ENCODE measurements at regions not wholly inside any gene's neighbourhood (a gene's known extent, or its start where the extent isn't known, plus 50 kb on each side); places are given as distances from the start of the nearest gene placed in this dataset.
"Not testable (repeated sequence)": the region's sequence is repeated elsewhere in the genome, so short reads cannot be mapped to it uniquely, and the experiment has no call there.

DNA sequence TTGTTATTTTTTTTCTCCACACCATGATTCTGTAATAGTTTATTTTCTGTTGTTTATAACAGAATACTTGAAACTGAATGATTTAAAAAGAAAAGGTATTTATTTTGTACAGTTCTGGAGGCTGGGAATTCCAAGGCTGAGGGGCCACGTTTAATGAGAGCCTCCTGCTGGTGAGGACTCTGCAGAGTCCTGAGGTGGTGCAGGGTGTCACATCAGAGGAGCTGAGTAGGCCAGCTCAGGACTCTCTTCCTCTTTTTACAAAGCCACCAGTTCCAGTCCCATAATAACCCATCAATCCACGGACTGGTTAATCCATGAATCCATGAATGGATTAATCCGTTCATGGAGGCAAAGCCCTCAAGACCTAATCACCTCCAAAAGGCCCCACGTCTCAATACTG, 71.6 kb downstream of the TFAP2A start:
- no peaks in the 10 kb centered on the region for H3K4me1 ChIP-seq (ENCODE audit: insufficient read depth, low read length)
- no peak overlapping the region for H3K9ac ChIP-seq (ENCODE audit: low read length)
- no peaks in the 10 kb centered on the region for H3K9me3 ChIP-seq (ENCODE audit: low read length)
- no peak overlapping the region for H3K27ac ChIP-seq (ENCODE audit: low read depth, low read length)
- no peaks in the 10 kb centered on the region for H3K27me3 ChIP-seq (ENCODE audit: control insufficient read depth in 1 of 2, insufficient read depth in 2 of 2, low read length in 2 of 2)
- H3K36me3 ChIP-seq (ENCODE audit: insufficient read depth, low read length), result no peaks in the 10 kb centered on the region
- no peak overlapping the region for H3K4me3 ChIP-seq (ENCODE audit: low read depth in 1 of 2, low read length in 2 of 2)

DNA sequence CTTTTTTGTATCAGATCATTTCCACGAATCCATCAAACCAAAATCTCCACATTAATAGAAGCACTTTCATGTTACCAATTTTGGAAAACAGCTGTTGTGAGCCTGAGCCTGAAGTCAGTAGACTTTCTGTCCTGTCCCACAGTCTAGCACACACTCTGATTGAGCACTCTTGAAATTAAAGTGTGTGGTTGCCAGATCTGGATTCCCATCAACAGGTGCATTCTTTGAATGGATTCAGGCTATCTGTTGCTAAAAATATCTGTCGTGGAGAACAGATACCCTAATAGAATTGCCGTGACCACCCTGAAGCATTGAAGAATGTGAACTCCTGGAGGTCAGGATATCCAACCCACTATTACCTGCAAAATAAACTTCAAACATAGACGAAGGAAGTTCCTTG, 73.3 kb downstream of the TFAP2A start:
- H3K27ac ChIP-seq (ENCODE audit: low read depth, low read length), result no peak overlapping the region
- no peaks in the 10 kb centered on the region for H3K4me1 ChIP-seq (ENCODE audit: insufficient read depth, low read length)
- H3K4me3 ChIP-seq (ENCODE audit: low read depth in 1 of 2, low read length in 2 of 2), result no peak overlapping the region
- no peaks in the 10 kb centered on the region for H3K9me3 ChIP-seq (ENCODE audit: low read length)
- H3K27me3 ChIP-seq (ENCODE audit: control insufficient read depth in 1 of 2, insufficient read depth in 2 of 2, low read length in 2 of 2), result no peaks in the 10 kb centered on the region
- no peak overlapping the region for H3K9ac ChIP-seq (ENCODE audit: low read length)
- no peaks in the 10 kb centered on the region for H3K36me3 ChIP-seq (ENCODE audit: insufficient read depth, low read length)

DNA sequence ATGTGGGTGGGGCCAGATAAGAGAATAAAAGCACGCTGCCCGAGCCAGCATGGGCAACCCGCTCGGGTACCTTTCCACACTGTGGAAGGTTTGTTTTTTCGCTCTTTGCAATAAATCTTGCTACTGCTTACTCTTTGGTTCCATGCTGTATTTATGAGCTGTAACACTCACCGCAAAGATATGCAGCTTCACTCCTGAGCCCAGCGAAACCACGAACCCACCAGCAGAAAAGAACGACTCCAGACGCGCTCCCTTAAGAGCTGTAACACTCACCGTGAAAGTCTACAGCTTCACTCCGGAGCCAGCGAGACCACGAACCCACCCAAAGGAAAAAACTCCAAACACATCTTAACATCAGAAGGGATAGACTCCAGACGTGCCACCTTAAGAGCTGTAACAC, 76.7 kb downstream of the TFAP2A start:
- no peaks in the 10 kb centered on the region for H3K9me3 ChIP-seq (ENCODE audit: low read length)
- no peak overlapping the region for H3K27ac ChIP-seq (ENCODE audit: low read depth, low read length)

DNA sequence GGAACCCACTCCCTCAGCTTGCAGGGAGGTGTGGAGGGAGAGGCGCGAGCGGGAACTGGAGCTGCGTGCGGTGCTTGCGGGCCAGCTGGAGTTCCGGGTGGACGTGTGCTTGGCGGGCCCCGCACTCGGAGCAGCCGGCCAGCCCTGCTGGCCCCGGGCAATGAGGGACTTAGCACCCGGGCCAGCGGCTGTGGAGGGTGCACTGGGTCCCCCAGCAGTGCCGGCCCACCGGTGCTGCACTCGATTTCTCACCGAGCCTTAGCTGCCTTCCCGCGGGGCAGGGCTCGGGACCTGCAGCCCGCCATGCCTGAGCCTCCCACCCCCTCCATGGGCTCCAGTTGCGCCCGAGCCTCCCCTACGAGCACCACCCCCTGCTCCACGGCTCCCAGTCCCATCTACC, 77.5 kb downstream of the TFAP2A start:
- H3K27me3 ChIP-seq (ENCODE audit: control insufficient read depth in 1 of 2, insufficient read depth in 2 of 2, low read length in 2 of 2); H3K27ac ChIP-seq (ENCODE audit: low read depth, low read length); H3K9ac ChIP-seq (ENCODE audit: low read length); H3K4me1 ChIP-seq (ENCODE audit: insufficient read depth, low read length); H3K36me3 ChIP-seq (ENCODE audit: insufficient read depth, low read length); H3K4me3 ChIP-seq (ENCODE audit: low read depth in 1 of 2, low read length in 2 of 2); H3K9me3 ChIP-seq (ENCODE audit: low read length): not testable (repeated sequence)

More for the DNA sequence above, 76.7 kb downstream of the TFAP2A start:
- no peaks in the 10 kb centered on the region for H3K27me3 ChIP-seq (ENCODE audit: control insufficient read depth in 1 of 2, insufficient read depth in 2 of 2, low read length in 2 of 2)
- H3K36me3 ChIP-seq (ENCODE audit: insufficient read depth, low read length), result no peaks in the 10 kb centered on the region
- H3K4me1 ChIP-seq (ENCODE audit: insufficient read depth, low read length), result no peaks in the 10 kb centered on the region
- H3K4me3 ChIP-seq (ENCODE audit: low read depth in 1 of 2, low read length in 2 of 2), result no peak overlapping the region
- H3K9ac ChIP-seq (ENCODE audit: low read length), result no peak overlapping the region

DNA sequence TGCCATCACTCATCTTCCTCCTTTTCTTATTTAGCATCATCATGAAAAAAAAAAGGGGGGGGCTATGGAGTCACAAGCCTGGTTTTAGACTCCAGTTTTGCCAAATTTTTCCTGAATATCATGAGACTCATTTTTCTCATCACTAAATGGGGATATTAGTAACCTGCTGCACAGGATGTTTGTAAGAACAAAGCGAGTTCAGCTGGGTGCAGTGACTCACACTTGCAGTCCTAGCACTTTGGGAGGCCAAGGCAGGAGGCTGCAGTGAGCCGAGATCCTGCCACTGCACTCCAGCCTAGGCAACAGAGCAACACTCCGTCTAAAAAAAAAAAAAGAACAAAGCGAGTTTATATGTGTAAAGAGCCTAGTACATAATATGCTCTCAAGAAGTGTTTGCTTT, 82.8 kb downstream of the TFAP2A start:
- H3K27ac ChIP-seq (ENCODE audit: low read depth, low read length), result no peak overlapping the region
- no peaks in the 10 kb centered on the region for H3K9me3 ChIP-seq (ENCODE audit: low read length)
- no peaks in the 10 kb centered on the region for H3K36me3 ChIP-seq (ENCODE audit: insufficient read depth, low read length)
- H3K27me3 ChIP-seq (ENCODE audit: control insufficient read depth in 1 of 2, insufficient read depth in 2 of 2, low read length in 2 of 2), result no peaks in the 10 kb centered on the region
- H3K4me3 ChIP-seq (ENCODE audit: low read depth in 1 of 2, low read length in 2 of 2), result no peak overlapping the region
- H3K4me1 ChIP-seq (ENCODE audit: insufficient read depth, low read length), result no peaks in the 10 kb centered on the region
- H3K9ac ChIP-seq (ENCODE audit: low read length), result no peak overlapping the region

DNA sequence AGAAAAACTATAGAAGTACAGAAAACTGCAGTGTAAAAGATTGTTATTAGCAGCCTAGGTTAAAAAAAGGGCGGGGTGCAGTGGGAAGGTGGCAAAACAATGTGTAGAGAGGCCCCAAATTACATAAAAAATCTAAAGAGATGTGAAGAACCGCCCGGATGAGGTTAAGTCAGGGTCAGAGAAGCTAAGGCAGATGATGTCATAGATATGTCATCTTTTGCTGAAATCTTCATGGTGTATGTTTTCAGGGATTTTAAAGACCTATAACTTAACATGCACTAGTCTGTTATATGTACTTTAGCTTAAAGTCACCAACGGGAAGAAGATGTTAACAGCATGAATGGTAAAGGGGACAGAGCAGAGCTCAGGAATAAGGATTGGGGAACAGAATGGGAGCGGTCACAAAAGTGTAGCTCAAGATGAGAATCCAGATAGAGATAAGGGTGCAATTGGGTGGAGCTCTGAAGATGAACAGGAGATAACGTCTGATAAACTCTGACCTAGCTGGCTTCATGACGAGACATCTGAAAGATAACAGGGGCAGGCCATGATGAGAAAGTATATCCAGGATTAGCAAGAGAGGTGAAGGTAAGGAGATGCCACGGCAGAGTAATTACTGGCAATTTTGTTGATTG, 83.4 kb downstream of the TFAP2A start:
- H3K27me3 ChIP-seq (ENCODE audit: control insufficient read depth in 1 of 2, insufficient read depth in 2 of 2, low read length in 2 of 2), result no peaks in the 10 kb centered on the region
- no peaks in the 10 kb centered on the region for H3K9me3 ChIP-seq (ENCODE audit: low read length)
- no peaks in the 10 kb centered on the region for H3K4me1 ChIP-seq (ENCODE audit: insufficient read depth, low read length)
- H3K4me3 ChIP-seq (ENCODE audit: low read depth in 1 of 2, low read length in 2 of 2), result no peak overlapping the region
- no peak overlapping the region for H3K27ac ChIP-seq (ENCODE audit: low read depth, low read length)
- no peak overlapping the region for H3K9ac ChIP-seq (ENCODE audit: low read length)
- H3K36me3 ChIP-seq (ENCODE audit: insufficient read depth, low read length), result no peaks in the 10 kb centered on the region

DNA sequence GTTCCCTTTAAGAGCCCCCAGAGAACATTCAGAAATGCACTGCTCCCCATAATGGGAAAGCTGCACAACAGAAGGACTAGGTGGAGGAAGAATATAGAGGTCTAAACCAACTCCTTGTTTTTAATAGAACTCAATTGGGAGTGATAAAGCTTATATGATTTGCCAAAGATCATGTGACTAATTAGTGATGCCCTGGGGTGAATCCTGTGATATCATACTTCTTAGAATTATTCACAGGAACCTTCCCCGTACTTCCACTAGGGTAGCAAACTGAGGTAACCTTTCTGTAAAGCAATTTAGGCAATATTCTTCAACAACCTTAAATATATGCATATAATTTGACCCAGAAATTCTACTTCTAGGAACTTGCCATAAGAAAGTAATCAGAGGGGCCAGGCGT, 84.4 kb downstream of the TFAP2A start:
- Histone ChIP-seq H3K4me1 (ENCODE audit: insufficient read depth, low read length) (no peaks in the 10 kb centered on the region), H3K36me3 (ENCODE audit: insufficient read depth, low read length) (no peaks in the 10 kb centered on the region), H3K9me3 (ENCODE audit: low read length) (no peaks in the 10 kb centered on the region), H3K4me3 (ENCODE audit: low read depth in 1 of 2, low read length in 2 of 2) (no peak overlapping the region), H3K27ac (ENCODE audit: low read depth, low read length) (no peak overlapping the region), H3K27me3 (ENCODE audit: control insufficient read depth in 1 of 2, insufficient read depth in 2 of 2, low read length in 2 of 2) (no peaks in the 10 kb centered on the region), H3K9ac (ENCODE audit: low read length) (no peak overlapping the region)

DNA sequence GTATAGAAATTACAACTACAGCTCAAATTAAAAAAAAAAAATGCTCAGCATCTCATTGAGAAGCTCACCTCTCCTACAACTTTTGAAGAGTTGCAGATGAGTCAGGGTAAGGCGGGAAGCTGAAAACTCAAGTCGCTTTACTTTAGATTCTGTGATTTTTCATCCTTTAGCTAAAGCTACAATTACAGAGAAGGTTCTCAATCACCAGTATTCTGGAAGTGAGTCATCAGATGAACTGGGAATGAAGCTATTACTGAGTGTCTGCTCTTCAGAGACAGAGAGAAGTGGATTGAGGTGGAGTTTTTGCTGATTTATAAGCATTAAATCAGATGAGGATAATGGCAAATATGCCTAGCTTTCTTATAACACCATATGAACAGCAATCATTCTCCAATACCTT, 91.9 kb downstream of the TFAP2A start:
- no peaks in the 10 kb centered on the region for H3K9me3 ChIP-seq (ENCODE audit: low read length)
- H3K36me3 ChIP-seq (ENCODE audit: insufficient read depth, low read length), result no peaks in the 10 kb centered on the region
- H3K27ac ChIP-seq (ENCODE audit: low read depth, low read length), result no peak overlapping the region
- H3K4me3 ChIP-seq (ENCODE audit: low read depth in 1 of 2, low read length in 2 of 2), result no peak overlapping the region
- no peak overlapping the region for H3K9ac ChIP-seq (ENCODE audit: low read length)
- H3K4me1 ChIP-seq (ENCODE audit: insufficient read depth, low read length), result no peaks in the 10 kb centered on the region
- no peaks in the 10 kb centered on the region for H3K27me3 ChIP-seq (ENCODE audit: control insufficient read depth in 1 of 2, insufficient read depth in 2 of 2, low read length in 2 of 2)

DNA sequence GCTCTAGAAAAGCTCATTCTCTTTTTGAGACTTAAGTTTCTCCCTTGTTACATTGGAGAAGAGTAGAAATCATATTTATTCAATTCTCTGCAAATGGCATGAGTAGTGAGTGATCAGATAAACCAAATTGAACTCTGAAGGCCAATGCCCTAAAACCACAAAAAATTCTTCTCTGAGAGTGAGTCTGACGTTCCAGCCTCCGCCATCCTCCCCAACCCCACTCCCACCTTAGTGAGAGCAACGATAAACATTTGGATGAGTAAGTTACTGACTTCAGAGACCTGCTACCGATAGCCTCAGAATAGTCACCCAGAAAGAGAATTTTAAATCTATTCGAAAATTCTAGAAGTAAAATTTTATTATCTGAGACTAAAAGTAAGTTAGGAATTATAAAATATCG, 94.6 kb downstream of the TFAP2A start:
- Histone ChIP-seq H3K4me1 (ENCODE audit: insufficient read depth, low read length) (peaks cover 12% of the 10 kb centered on the region), H3K9ac (ENCODE audit: low read length) (no peak overlapping the region), H3K36me3 (ENCODE audit: insufficient read depth, low read length) (no peaks in the 10 kb centered on the region), H3K4me3 (ENCODE audit: low read depth in 1 of 2, low read length in 2 of 2) (no peak overlapping the region), H3K9me3 (ENCODE audit: low read length) (no peaks in the 10 kb centered on the region), H3K27ac (ENCODE audit: low read depth, low read length) (no peak overlapping the region), H3K27me3 (ENCODE audit: control insufficient read depth in 1 of 2, insufficient read depth in 2 of 2, low read length in 2 of 2) (no peaks in the 10 kb centered on the region)

DNA sequence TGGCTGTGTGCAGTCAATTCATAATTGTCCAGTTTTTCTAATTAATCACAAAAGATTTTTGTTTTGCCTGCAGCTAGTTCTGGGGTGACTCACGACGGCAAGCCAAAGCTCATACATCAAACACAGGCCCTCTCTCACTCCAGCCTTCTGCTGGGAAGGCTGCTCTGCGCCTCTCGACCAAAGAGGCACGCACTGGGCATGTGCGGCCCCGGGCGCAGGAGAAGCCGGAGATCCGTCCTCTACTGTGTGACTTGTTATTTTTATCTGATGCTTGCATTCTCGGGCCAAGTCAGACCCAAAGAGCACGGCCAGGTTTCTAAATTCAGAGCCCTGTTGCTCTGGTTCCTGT, 98.5 kb downstream of the TFAP2A start:
- H3K4me1 ChIP-seq (ENCODE audit: insufficient read depth, low read length), result peaks cover 12% of the 10 kb centered on the region
- peak overlapping the region; percentile 4 for H3K27ac ChIP-seq (ENCODE audit: low read depth, low read length)
- no peaks in the 10 kb centered on the region for H3K27me3 ChIP-seq (ENCODE audit: control insufficient read depth in 1 of 2, insufficient read depth in 2 of 2, low read length in 2 of 2)
- H3K4me3 ChIP-seq (ENCODE audit: low read depth in 1 of 2, low read length in 2 of 2), result no peak overlapping the region
- no peaks in the 10 kb centered on the region for H3K9me3 ChIP-seq (ENCODE audit: low read length)
- no peak overlapping the region for H3K9ac ChIP-seq (ENCODE audit: low read length)
- H3K36me3 ChIP-seq (ENCODE audit: insufficient read depth, low read length), result no peaks in the 10 kb centered on the region

DNA sequence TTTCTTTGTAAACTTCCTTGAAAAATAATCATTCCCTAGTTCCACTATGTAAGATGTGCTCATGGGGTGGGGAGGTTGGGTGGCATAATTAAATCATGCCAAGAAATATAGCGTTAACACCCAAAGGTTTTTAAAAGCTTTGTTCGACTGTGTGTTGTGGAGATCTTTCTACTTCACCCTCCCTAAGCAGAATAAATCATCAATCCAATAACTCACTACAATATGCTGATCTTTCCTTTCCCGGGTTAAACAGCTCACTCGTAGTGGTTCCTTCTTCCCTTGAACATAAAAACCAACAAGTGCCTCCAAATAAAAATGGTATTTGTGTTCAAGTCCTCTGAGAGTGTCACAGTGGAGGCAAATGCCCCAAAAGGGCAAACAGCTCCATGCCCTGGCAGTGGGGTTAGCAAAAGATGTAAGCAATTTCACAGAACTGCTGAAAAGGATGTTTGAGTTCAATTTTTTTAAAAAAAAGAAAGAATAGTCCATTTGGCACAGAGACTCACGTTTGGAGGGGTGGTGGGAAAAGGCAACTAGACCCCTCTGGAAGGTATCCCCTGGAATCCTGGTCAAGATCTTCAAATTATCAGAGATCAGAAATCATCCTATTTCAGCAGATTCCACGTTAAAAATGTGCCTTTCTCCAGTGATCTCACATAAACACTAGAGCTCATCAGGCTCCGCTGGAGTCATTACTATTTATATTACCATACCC, 99.1 kb downstream of the TFAP2A start:
- H3K27me3 ChIP-seq (ENCODE audit: control insufficient read depth in 1 of 2, insufficient read depth in 2 of 2, low read length in 2 of 2), result no peaks in the 10 kb centered on the region
- H3K4me3 ChIP-seq (ENCODE audit: low read depth in 1 of 2, low read length in 2 of 2), result no peak overlapping the region
- H3K9ac ChIP-seq (ENCODE audit: low read length), result no peak overlapping the region
- H3K9me3 ChIP-seq (ENCODE audit: low read length), result no peaks in the 10 kb centered on the region
- peaks cover 12% of the 10 kb centered on the region for H3K4me1 ChIP-seq (ENCODE audit: insufficient read depth, low read length)
- H3K36me3 ChIP-seq (ENCODE audit: insufficient read depth, low read length), result no peaks in the 10 kb centered on the region
- H3K27ac ChIP-seq (ENCODE audit: low read depth, low read length), result peak overlapping the region; percentile 4

DNA sequence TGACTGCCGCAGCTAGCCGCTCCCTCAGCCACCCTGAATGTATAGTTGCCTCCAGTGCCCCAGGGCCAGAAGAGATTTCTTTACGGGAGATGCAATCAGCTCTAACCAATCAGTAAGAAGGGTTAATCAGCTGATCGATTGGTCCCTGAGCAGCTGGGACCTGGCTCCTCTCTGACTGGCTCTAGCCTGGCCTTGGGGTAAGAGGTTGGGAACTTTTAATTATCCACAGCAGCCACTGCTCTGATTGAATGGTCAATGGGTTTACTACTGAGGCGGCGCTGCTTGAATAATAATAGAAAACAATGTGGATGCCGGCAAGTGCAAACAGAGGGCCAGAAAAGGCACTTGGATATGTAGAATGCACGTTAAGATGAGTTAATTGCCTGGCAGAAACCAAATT, 99.8 kb downstream of the TFAP2A start:
- Histone ChIP-seq H3K27ac (ENCODE audit: low read depth, low read length) (no peak overlapping the region), H3K36me3 (ENCODE audit: insufficient read depth, low read length) (no peaks in the 10 kb centered on the region), H3K4me1 (ENCODE audit: insufficient read depth, low read length) (peaks cover 12% of the 10 kb centered on the region), H3K27me3 (ENCODE audit: control insufficient read depth in 1 of 2, insufficient read depth in 2 of 2, low read length in 2 of 2) (no peaks in the 10 kb centered on the region), H3K9ac (ENCODE audit: low read length) (no peak overlapping the region), H3K9me3 (ENCODE audit: low read length) (no peaks in the 10 kb centered on the region), H3K4me3 (ENCODE audit: low read depth in 1 of 2, low read length in 2 of 2) (no peak overlapping the region)
